Effector memory CD8-positive, alpha-beta T cell (primary cell): ENCODE measurements at regions not wholly inside any gene's neighbourhood (a gene's known extent, or its start where the extent isn't known, plus 50 kb on each side); places are given as distances from the start of the nearest gene placed in this dataset.
A peak's percentile ranks its signal among the peaks of the same experiment; 100 is the strongest.

Experiments
- ATAC-seq: fragments of 150-1000 bp; cut with Tn5 transposase; replicated peaks from 2 replicates; pipeline ENCODE4 v1.10.0; 2021; ENCODE audit warnings: mild to moderate bottlenecking, moderate library complexity
- DNase-seq, 3 experiments: peaks; one replicate each; pipeline ENCODE4 v3.0.0; 2021
- H3K27ac Mint-ChIP-seq, 2 donors: one replicate each; pipeline ENCODE4 v1.8.0; 2022; ENCODE audit warnings: mild to moderate bottlenecking in 2 of 2, mixed read lengths in 2 of 2, moderate library complexity in 2 of 2
- H3K27me3 Mint-ChIP-seq, 2 donors: one replicate each; pipeline ENCODE4 v1.8.0; 2022; ENCODE audit warnings: mixed read lengths in 2 of 2
- H3K36me3 Mint-ChIP-seq: one replicate; pipeline ENCODE4 v1.8.0; 2022; ENCODE audit warnings: mild to moderate bottlenecking, moderate library complexity, mixed read lengths; ENCODE audit not compliant: insufficient read depth
- H3K4me1 Mint-ChIP-seq, 2 donors: one replicate each; pipeline ENCODE4 v1.8.0; 2022; ENCODE audit warnings: low read depth in 2 of 2, mixed read lengths in 2 of 2
- H3K4me3 Mint-ChIP-seq, 2 donors: one replicate each; pipeline ENCODE4 v1.8.0; 2022; ENCODE audit warnings: mild to moderate bottlenecking in 2 of 2, mixed read lengths in 2 of 2, moderate library complexity in 2 of 2
- H3K9me3 Mint-ChIP-seq, 2 donors: one replicate each; pipeline ENCODE4 v1.8.0; 2022; ENCODE audit warnings: mixed read lengths in 2 of 2

DNA sequence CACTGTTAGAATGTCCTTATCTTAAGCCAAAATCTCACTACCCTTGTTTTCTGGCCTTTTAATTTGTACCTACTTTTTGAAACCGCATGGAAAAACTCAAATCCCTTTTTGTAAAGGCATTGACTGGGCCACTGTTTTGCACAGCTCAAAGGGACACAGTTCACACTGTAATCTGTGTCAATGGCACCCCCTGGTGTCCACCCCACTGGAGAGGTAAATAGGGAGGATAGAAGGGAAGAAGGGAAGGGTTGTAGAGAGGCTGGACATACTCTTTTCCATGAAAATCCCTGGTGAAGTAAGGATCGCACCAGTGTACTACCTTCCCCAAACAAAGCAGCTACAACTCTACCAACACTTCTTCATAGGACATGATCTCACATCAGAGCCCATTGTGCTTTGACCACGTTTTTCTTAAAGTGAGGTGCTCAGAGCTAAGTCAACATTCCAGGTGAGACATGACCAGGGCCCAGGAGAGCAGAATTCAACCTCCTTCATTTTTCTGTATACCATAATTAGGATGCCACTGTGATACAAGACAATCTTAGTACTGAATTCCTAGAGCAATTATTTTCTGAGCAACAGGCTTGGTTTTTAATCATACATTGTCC is 92.4 kb upstream of the RMDN2 start:
- Mint-ChIP-seq H3K36me3 (no peaks in the 10 kb centered on the region), H3K4me3 (no peak overlapping the region), H3K4me1 (peaks cover 3 to 6% of the 10 kb centered on the region in 2 donors), H3K27me3 (peaks cover 0 to 9% of the 10 kb centered on the region in 2 donors), H3K27ac (no peak overlapping the region), H3K9me3 (no peaks in the 10 kb centered on the region)
- peak; percentile 76 to 86 (median 85) for DNase-seq
- peak; percentile 89 for ATAC-seq

DNA sequence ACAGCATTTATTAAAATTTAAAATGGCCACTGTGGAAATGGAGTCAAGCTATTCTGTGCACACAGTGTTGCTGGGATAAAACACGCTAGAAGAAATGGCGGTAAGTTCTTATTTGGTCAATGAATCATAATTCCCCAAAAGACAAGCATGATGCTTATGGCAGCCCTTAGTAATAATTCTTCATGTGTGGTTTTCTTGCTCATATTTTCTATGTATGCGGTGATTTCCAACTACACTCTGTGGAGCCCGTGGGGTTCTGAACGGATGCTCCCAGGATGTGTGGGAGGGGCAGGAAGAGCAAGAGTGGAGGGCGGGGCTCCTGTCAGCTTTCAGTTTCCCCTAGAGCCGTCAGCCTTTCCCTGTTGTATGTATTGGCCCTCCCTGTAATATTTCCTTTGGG is 91.7 kb upstream of the RMDN2 start:
- Mint-ChIP-seq H3K4me1 (peaks cover 3 to 6% of the 10 kb centered on the region in 2 donors), H3K4me3 (no peak overlapping the region), H3K36me3 (no peaks in the 10 kb centered on the region), H3K27ac (no peak overlapping the region), H3K27me3 (peaks cover 5 to 9% of the 10 kb centered on the region in 2 donors), H3K9me3 (no peaks in the 10 kb centered on the region)
- no peak for ATAC-seq
- DNase-seq = no peak

DNA sequence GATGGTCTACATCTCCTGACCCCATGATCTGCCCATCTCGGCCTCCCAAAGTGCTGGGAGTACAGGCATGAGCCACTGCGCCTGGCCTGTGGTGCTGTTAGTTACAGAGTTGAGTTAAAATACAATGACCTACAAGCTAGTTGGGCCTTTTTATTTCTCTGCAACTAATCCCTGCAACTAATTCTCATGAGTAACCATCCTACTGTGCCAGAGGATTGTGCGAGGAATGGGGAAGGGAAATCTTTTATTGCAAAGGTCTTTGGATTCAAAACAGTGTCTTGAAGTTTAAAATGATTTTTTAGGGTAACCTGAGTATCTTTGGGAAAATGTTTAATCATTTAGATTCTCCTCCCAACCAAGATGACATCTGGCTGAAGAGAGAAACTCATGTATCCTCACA is 88.8 kb upstream of the RMDN2 start:
- no peaks in the 10 kb centered on the region for H3K9me3 Mint-ChIP-seq
- H3K4me1 Mint-ChIP-seq = peaks cover 2 to 6% of the 10 kb centered on the region in 2 donors
- H3K27me3 Mint-ChIP-seq = peaks cover 6 to 12% of the 10 kb centered on the region in 2 donors
- ATAC-seq (no peak), DNase-seq (no peak)
- H3K36me3 Mint-ChIP-seq = no peaks in the 10 kb centered on the region
- H3K4me3 Mint-ChIP-seq = no peak overlapping the region
- no peak overlapping the region for H3K27ac Mint-ChIP-seq

DNA sequence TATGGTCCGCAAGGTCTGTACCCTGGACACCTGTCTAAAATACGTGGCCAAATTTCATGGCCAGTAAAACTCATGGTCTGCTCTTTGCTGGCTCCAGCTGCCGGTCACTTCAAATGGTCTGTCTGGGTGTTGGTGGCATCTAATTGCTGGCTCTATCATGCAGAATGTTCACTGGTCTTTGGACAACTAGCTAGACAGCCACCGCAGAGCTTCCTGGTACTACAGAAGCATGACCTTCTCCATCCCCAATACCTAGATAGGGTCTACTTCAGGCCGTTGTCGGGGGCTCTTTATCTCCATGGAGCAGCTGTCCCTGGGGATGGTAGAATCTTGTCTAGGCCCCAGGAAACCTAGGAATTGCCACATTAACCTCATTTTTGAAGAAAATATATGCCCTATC is 88.4 kb upstream of the RMDN2 start:
- no peak overlapping the region for H3K27ac Mint-ChIP-seq
- peaks cover 2 to 6% of the 10 kb centered on the region in 2 donors for H3K4me1 Mint-ChIP-seq
- no peak overlapping the region for H3K4me3 Mint-ChIP-seq
- H3K27me3 Mint-ChIP-seq = peaks cover 11 to 16% of the 10 kb centered on the region in 2 donors
- DNase-seq (no peak), ATAC-seq (no peak)
- no peaks in the 10 kb centered on the region for H3K9me3 Mint-ChIP-seq
- H3K36me3 Mint-ChIP-seq = no peaks in the 10 kb centered on the region

DNA sequence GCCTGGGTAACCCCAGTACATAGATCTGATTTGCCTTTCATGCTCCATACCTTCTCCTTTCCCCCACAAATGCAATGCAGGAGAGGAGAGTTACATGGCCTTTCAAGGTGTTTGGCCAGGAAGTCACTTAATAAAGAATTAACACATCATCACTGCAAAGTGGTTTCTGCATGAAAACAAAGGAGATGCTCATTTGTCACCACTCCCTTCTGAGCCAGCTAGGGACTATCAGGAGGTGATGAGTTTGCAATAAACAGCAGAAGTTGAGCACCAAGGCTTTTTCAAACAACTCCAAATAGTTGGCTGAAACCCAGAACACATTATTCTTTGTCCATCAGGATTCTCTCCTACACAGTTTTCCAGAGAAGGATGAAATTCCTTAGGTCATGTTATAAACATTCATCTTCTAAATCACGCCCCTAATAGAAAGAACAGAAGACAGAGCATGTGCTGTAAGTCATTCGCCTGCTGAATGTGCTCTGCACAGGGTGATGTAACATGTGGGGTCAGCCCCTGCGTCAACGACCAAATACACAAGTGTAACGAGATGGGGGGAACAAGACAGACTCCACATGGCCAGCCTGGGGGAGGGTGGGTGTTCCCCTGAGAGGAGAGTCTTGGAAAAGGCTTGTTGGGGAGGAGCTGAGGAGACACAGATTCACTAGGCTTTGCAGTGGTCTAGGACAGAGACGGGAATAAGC is 87.3 kb upstream of the RMDN2 start:
- ATAC-seq (no peak), DNase-seq (no peak)
- Mint-ChIP-seq H3K36me3 (no peaks in the 10 kb centered on the region), H3K27me3 (peaks cover 15 to 20% of the 10 kb centered on the region in 2 donors), H3K4me3 (no peak overlapping the region), H3K27ac (no peak overlapping the region), H3K4me1 (peaks cover 0 to under 1% of the 10 kb centered on the region in 2 donors), H3K9me3 (no peaks in the 10 kb centered on the region)

DNA sequence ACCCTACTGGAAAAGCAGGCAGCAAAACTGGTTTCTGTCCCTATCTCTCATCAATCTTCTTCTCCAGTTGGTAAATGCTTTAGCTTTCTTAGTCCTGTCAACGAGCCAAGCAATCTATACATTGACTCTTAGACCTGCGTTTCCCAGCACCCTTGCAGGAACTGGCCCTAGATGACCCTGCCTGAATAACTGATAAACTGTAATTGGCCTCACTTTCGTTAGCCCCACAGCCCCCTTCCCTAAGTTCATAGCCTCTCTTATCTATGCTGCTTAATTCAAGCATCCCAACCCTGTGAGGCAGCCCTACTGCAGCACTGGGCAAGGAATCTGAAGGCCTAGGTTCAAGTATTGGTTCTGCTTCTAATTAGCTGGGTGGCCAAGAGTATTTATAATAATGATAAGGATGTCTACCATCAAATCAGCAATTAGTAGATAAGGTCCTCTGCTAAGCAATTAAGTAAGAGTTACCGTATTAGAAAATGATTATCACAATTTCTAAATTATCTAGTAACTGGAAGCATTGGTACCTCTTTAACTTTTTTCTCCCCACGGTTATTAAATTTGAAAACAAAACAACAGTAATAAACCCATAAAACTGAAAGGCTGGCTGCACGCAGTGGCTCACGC is 86.4 kb upstream of the RMDN2 start:
- ATAC-seq (no peak), DNase-seq (no peak)
- Mint-ChIP-seq H3K4me1 (no peaks in the 10 kb centered on the region), H3K4me3 (no peak overlapping the region), H3K9me3 (no peaks in the 10 kb centered on the region), H3K27ac (no peak overlapping the region), H3K36me3 (no peaks in the 10 kb centered on the region), H3K27me3 (peaks cover 15 to 20% of the 10 kb centered on the region in 2 donors)

DNA sequence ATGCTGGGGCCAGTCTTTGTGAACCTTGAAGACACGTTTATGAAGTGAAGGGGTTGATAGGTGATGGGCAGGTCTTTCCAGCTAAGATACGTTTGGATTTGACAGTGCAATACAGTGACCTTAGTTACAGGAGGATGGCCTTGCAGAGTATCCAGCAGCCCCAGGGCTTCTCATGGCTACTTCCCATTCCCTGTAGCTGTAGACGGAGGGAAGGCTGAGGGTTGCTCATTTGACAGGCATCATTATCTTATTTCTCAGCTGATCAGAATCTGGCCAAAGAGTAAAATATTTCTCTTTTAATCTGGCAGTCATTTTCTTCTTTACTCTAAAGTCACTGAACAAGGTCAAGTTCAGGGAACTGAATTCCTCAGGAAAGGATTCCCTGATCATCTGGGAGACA is 85.1 kb upstream of the RMDN2 start:
- no peaks in the 10 kb centered on the region for H3K4me1 Mint-ChIP-seq
- ATAC-seq = no peak
- no peak overlapping the region for H3K4me3 Mint-ChIP-seq

DNA sequence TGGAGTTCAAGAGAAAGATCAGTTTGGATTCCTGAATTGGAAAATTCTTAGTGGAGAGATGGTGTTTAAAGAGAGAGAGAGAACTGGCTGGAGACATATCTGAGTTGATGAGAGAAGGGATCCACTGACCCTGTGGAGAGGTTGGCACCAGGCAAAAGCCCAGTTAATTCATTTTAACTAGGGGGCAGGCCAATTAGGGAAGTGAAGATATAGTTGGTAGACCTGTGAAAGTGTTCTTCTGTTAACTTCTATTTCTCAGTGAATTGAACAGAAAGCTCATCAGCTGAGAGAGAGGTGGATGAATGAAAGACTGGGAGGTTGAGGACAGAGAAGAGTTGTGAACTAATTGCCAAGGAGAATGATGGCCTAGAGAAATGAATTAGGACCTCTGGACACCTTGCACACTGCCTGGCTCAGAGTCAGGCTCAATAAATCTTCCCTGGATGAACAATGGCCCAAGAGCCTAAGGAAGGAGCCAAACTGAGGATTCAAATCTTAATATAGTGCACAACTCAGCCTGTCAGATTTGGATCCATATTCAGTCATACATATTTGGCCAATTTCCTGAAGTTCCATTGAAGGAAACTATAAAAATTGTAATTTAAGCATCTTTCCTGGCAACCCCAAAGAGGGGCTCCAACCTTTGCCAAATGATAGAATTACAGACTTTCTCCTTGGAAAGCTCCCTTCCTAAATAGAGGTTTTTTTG is 82.2 kb upstream of the RMDN2 start:
- Mint-ChIP-seq H3K36me3 (no peaks in the 10 kb centered on the region), H3K4me3 (no peak overlapping the region), H3K27ac (no peak overlapping the region), H3K9me3 (no peaks in the 10 kb centered on the region), H3K4me1 (no peaks in the 10 kb centered on the region), H3K27me3 (peaks cover 11 to 20% of the 10 kb centered on the region in 2 donors)
- DNase-seq (no peak), ATAC-seq (no peak)

More for the DNA sequence above, 85.1 kb upstream of the RMDN2 start:
- no peak for DNase-seq
- Mint-ChIP-seq H3K27ac (no peak overlapping the region), H3K27me3 (peaks cover 12 to 19% of the 10 kb centered on the region in 2 donors), H3K9me3 (no peaks in the 10 kb centered on the region), H3K36me3 (no peaks in the 10 kb centered on the region)

DNA sequence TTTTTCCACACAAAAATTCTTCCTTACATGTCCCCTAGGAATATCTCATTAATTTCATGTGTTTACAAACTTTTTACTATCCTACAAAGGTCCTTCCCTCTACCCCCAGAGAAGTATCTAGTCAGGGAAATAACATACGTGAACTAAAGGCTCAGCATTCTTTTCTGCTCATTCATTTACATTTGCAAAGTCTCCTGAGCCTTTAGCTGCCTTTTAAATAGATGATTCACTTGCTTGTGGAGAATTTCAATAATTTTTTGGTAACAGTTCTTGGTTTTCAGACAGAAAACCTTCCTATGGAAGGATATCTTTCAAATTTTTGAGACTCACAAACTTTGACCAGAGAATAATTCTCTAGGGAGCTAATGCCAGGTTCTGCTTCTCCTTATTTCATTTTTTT is 81.5 kb upstream of the RMDN2 start:
- no peak for DNase-seq
- H3K4me1 Mint-ChIP-seq = no peaks in the 10 kb centered on the region
- no peaks in the 10 kb centered on the region for H3K9me3 Mint-ChIP-seq
- peaks cover 11 to 17% of the 10 kb centered on the region in 2 donors for H3K27me3 Mint-ChIP-seq
- H3K36me3 Mint-ChIP-seq = no peaks in the 10 kb centered on the region
- no peak overlapping the region for H3K4me3 Mint-ChIP-seq
- H3K27ac Mint-ChIP-seq = no peak overlapping the region
- no peak for ATAC-seq

DNA sequence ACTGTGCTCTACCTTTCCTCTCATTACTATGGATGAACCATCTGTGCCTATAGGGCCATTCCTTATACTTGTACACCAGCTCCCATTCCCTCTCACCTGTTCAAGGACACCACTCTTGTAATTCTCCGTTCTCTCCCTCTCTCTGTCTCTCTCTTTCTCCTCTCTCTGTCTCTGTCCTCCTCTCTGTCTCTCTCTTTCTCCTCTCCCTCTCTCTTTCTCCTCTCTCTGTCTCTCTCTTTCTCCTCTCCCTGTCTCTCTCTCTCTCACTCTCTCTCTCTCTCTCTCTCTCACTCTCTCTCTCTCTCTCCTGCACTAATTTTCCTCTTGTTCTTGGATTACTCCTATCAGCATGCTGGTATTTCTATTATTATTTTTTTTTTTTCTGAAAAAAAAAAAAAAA is 78.9 kb upstream of the RMDN2 start:
- ATAC-seq (no peak), DNase-seq (no peak)
- Mint-ChIP-seq H3K9me3 (no peaks in the 10 kb centered on the region), H3K27me3 (peaks cover 9 to 16% of the 10 kb centered on the region in 2 donors), H3K4me3 (no peak overlapping the region), H3K36me3 (no peaks in the 10 kb centered on the region), H3K4me1 (peaks cover 1 to 6% of the 10 kb centered on the region in 2 donors), H3K27ac (no peak overlapping the region)

DNA sequence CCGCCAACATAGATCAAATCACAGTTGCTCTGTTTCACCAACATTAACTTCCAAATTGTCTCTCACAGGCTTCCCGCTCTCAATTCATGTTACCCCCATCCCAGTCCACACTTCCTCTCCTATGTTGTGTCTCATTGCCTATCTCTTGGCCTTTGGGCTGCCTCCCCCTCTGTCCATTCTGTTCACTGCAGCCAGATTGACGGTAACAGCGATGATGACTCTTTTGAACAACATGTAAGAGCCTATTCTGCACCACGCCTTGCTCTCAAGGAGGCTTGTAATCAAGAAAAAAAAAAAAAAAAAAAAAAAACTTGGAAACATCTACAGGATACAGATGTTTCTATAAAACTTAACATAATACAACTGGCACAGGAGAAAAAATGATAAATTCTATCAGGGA is 77.3 kb upstream of the RMDN2 start:
- Mint-ChIP-seq H3K27ac (no peak overlapping the region), H3K9me3 (no peaks in the 10 kb centered on the region), H3K36me3 (peaks cover 6% of the 10 kb centered on the region), H3K4me1 (peaks cover 11 to 16% of the 10 kb centered on the region in 2 donors), H3K4me3 (no peak overlapping the region), H3K27me3 (peaks cover 0 to 7% of the 10 kb centered on the region in 2 donors)
- ATAC-seq (no peak), DNase-seq (no peak)

DNA sequence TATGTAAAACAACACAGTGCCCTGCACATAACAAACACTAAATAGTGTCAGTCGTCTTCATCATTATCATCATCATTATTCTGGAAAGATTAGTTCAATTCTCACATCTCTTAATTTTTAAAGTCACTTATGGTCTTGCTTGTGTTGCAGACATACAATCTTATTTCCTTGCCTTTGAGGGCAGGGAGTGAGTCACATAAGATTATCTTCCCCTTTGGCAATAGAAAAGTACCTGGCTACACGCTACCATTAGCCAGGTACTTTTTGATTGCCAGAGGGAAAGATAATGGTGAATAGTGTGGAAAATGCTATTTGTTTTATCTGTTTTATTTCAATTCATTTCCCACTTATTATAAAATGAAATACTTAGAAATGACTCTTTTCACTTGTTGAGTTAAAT is 76.6 kb upstream of the RMDN2 start:
- Mint-ChIP-seq H3K27ac (no peak overlapping the region), H3K27me3 (peaks cover 0 to 7% of the 10 kb centered on the region in 2 donors), H3K9me3 (no peaks in the 10 kb centered on the region), H3K4me3 (no peak overlapping the region), H3K4me1 (peaks cover 11 to 16% of the 10 kb centered on the region in 2 donors), H3K36me3 (peaks cover 6% of the 10 kb centered on the region)
- ATAC-seq (no peak), DNase-seq (no peak)

DNA sequence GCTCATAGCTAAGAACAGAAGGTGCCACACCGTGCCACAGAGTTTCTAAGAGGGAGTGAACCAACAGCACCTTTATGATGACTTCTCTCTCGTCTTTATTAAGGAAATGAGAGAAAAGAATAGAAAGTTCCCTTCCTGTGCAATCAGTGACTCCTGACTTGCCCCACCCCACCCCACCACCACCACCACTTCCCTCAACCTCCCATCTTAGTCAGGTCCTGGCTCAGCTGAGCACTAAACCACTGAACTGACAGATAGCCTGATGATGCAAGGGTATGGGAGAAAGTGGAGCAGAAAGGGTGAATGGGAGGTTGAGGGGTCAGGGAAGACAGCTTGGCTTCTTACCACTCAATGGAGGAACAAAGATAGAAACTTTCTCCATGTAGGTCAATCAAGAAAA is 75.2 kb upstream of the RMDN2 start:
- H3K4me1 Mint-ChIP-seq = peaks cover 11 to 16% of the 10 kb centered on the region in 2 donors
- no peaks in the 10 kb centered on the region for H3K9me3 Mint-ChIP-seq
- H3K27ac Mint-ChIP-seq = peak overlapping the region in 1 of 2 donors; percentile 9
- ATAC-seq = no peak
- peaks cover 6% of the 10 kb centered on the region for H3K36me3 Mint-ChIP-seq
- H3K27me3 Mint-ChIP-seq = peaks cover 0 to 4% of the 10 kb centered on the region in 2 donors
- no peak for DNase-seq
- H3K4me3 Mint-ChIP-seq = no peak overlapping the region
